KMS-11 (cell line): ENCODE measurements at regions not wholly inside any gene's neighbourhood (a gene's known extent, or its start where the extent isn't known, plus 50 kb on each side); places are given as distances from the start of the nearest gene placed in this dataset.

Experiments used
- H2AFZ ChIP-seq: fragments of 200-600 bp; sonication (generic); 2 replicates; pipeline ENCODE4 v1.6.1; 2016; ENCODE audit warnings: antibody characterized with exemption, mixed run types, low read depth
- H3K27ac ChIP-seq: fragments of 200-600 bp; sonication (generic); 2 replicates; pipeline ENCODE4 v1.6.1; 2016; ENCODE audit warnings: mild to moderate bottlenecking, mixed run types
- H3K27me3 ChIP-seq: fragments of 200-600 bp; sonication (generic); 2 replicates; pipeline ENCODE4 v1.6.1; 2017; ENCODE audit warnings: mild to moderate bottlenecking, low read depth, mixed run types, moderate library complexity; ENCODE audit not compliant: insufficient read depth
- H3K36me3 ChIP-seq: fragments of 200-600 bp; sonication (generic); 2 replicates; pipeline ENCODE4 v1.6.1; 2017; ENCODE audit warnings: mild to moderate bottlenecking, mixed run types; ENCODE audit not compliant: insufficient read depth
- H3K4me1 ChIP-seq: fragments of 200-600 bp; sonication (generic); 2 replicates; pipeline ENCODE4 v1.6.1; 2016; ENCODE audit warnings: mild to moderate bottlenecking, low read depth, mixed run types; ENCODE audit not compliant: poor library complexity, severe bottlenecking
- H3K4me2 ChIP-seq: fragments of 200-600 bp; sonication (generic); 2 replicates; pipeline ENCODE4 v1.7.0; 2016; ENCODE audit warnings: mild to moderate bottlenecking, mixed run types
- H3K4me3 ChIP-seq: fragments of 200-600 bp; sonication (generic); IDR thresholded peaks from 2 replicates; pipeline ENCODE4 v1.6.1; 2017; ENCODE audit warnings: low read depth, low read length, mixed read lengths; ENCODE audit not compliant: insufficient read depth
- H3K79me2 ChIP-seq: fragments of 200-600 bp; sonication (generic); 2 replicates; pipeline ENCODE4 v1.6.1; 2016; ENCODE audit warnings: low read depth, mixed run types; ENCODE audit not compliant: insufficient read depth
- H3K9ac ChIP-seq: fragments of 200-600 bp; sonication (generic); 2 replicates; pipeline ENCODE4 v1.6.1; 2016; ENCODE audit warnings: mild to moderate bottlenecking, mixed run types
- H4K20me1 ChIP-seq: fragments of 200-600 bp; sonication (generic); 2 replicates; pipeline ENCODE4 v1.6.1; 2016; ENCODE audit warnings: mild to moderate bottlenecking, mixed run types; ENCODE audit not compliant: insufficient read depth
- TF ChIP-seq, protein P1 (sequence below): fragments of 200-600 bp; sonication (generic); conservative IDR thresholded peaks from 2 replicates; pipeline ENCODE4 v1.6.1; 2017; ENCODE audit warnings: low read depth, mild to moderate bottlenecking, antibody characterized with exemption, low read length, moderate library complexity, mixed read lengths

DNA sequence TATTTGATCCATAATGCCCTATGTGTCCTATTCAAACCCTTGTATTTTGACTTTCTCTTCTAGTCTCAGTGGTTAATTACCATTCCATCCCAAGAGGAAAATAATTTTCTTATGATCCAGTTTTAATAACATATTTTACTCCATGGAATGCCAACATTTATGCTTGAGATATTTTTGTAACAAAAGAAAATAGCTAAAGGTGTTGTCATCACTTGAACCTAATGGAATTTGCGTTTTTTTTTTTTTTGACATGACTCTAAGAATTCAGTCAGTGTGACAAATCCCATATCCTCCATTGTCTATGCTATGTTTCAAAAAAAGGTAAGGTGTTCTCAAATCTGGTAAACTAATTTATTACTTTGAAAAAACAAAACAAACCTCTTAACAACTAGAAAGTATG lies 324.1 kb upstream of the ADAMTS5 start:
- TF ChIP-seq, protein P1, sequence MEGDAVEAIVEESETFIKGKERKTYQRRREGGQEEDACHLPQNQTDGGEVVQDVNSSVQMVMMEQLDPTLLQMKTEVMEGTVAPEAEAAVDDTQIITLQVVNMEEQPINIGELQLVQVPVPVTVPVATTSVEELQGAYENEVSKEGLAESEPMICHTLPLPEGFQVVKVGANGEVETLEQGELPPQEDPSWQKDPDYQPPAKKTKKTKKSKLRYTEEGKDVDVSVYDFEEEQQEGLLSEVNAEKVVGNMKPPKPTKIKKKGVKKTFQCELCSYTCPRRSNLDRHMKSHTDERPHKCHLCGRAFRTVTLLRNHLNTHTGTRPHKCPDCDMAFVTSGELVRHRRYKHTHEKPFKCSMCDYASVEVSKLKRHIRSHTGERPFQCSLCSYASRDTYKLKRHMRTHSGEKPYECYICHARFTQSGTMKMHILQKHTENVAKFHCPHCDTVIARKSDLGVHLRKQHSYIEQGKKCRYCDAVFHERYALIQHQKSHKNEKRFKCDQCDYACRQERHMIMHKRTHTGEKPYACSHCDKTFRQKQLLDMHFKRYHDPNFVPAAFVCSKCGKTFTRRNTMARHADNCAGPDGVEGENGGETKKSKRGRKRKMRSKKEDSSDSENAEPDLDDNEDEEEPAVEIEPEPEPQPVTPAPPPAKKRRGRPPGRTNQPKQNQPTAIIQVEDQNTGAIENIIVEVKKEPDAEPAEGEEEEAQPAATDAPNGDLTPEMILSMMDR: no peak
- no peak overlapping the region for H2AFZ ChIP-seq
- no peaks in the 10 kb centered on the region for H3K79me2 ChIP-seq
- H3K36me3 ChIP-seq: no peaks in the 10 kb centered on the region
- no peaks in the 10 kb centered on the region for H4K20me1 ChIP-seq
- H3K27ac ChIP-seq: no peak overlapping the region
- H3K27me3 ChIP-seq: no peaks in the 10 kb centered on the region
- no peak overlapping the region for H3K4me2 ChIP-seq
- no peak overlapping the region for H3K9ac ChIP-seq
- H3K4me1 ChIP-seq: no peaks in the 10 kb centered on the region
- no peak overlapping the region for H3K4me3 ChIP-seq

DNA sequence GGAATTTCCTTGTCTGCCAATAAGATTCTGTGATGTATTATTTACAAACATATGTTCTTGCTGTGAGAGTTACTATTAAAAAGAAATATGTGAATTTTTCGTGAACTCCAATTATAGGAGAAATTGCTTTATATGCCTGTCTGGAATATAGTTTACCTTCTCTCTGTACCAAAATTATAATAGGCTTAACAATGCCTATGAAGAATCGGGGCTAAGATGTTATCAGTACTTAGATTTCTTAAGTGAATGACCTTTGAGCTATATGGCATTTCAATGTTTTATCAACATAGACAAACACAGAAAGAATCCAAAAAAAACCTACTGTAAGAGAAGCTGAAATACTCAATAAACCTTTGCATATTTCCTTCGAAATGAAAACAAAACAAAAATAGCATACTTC lies 323.1 kb upstream of the ADAMTS5 start:
- Histone ChIP-seq H3K4me2 (no peak overlapping the region), H3K4me1 (no peaks in the 10 kb centered on the region)
- TF ChIP-seq, protein P1: no peak

DNA sequence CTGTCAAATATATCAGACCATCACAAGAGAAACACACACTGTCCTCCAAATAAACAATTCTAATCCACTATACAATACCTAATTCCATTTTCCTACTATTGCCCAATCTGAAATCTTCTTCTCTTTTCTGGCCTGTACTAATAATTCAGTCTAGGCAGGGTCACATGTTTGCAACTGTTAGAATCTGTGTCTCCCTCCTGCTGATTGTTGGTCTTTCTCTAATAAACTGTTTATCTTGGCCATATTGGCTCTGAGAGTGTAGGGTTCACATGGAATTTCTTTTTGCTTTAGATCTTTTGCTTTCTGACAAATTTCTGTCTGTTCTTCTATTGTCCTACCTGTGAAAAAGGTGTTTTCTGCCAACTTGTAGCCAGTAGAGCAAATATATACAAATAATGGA lies 319.9 kb upstream of the ADAMTS5 start:
- Histone ChIP-seq H3K27ac (no peak overlapping the region), H3K79me2 (no peaks in the 10 kb centered on the region), H3K4me2 (no peak overlapping the region), H3K4me1 (no peaks in the 10 kb centered on the region), H4K20me1 (no peaks in the 10 kb centered on the region), H3K36me3 (no peaks in the 10 kb centered on the region), H2AFZ (no peak overlapping the region), H3K9ac (no peak overlapping the region), H3K27me3 (no peaks in the 10 kb centered on the region), H3K4me3 (no peak overlapping the region)
- TF ChIP-seq, protein P1: no peak

More for the DNA sequence above, 323.1 kb upstream of the ADAMTS5 start:
- Histone ChIP-seq H2AFZ (no peak overlapping the region), H3K27me3 (no peaks in the 10 kb centered on the region), H3K36me3 (no peaks in the 10 kb centered on the region), H4K20me1 (no peaks in the 10 kb centered on the region), H3K9ac (no peak overlapping the region), H3K27ac (no peak overlapping the region), H3K79me2 (no peaks in the 10 kb centered on the region), H3K4me3 (no peak overlapping the region)

DNA sequence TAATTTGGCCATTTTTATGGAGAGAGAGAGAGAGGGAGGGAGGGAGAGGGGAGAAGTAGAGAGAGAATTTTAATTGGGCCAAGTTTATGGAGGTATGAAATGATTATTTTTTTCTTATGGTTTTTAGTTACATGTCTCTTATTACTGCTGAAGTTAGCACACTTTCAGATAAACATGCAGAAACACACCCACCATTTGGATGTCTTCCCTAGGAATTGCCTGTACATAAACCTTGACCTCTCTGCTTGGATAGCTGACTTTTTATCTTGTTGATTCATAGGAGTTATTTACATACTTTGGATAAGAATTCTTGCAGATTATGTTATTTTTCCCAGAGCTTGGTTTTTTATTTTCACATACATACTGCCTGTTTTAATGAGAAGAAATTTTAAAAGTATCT lies 310.2 kb upstream of the ADAMTS5 start:
- H3K27ac ChIP-seq: no peak overlapping the region
- no peak overlapping the region for H2AFZ ChIP-seq
- H3K4me2 ChIP-seq: no peak overlapping the region
- H3K9ac ChIP-seq: no peak overlapping the region
- no peak overlapping the region for H3K4me3 ChIP-seq
- no peaks in the 10 kb centered on the region for H3K36me3 ChIP-seq
- H4K20me1 ChIP-seq: no peaks in the 10 kb centered on the region
- H3K79me2 ChIP-seq: no peaks in the 10 kb centered on the region
- no peaks in the 10 kb centered on the region for H3K27me3 ChIP-seq
- TF ChIP-seq, protein P1: no peak
- no peaks in the 10 kb centered on the region for H3K4me1 ChIP-seq
